GM10248 (cell line): ENCODE measurements at regions not wholly inside any gene's neighbourhood (a gene's known extent, or its start where the extent isn't known, plus 50 kb on each side); places are given as distances from the start of the nearest gene placed in this dataset.
"Not testable (repeated sequence)": the region's sequence is repeated elsewhere in the genome, so short reads cannot be mapped to it uniquely, and the experiment has no call there.

Experiments
- CTCF ChIA-PET: fragments of 300-600 bp; sonication (Branson Sonifier 250); formaldehyde crosslinking; extraction: SDS; loops from one replicate; lab custom pipeline; 2021; ENCODE audit warnings: antibody characterized with exemption; lab: Yijun Ruan, JAX
- POLR2A ChIA-PET: fragments of 350-650 bp; sonication (Branson Sonifier 250); formaldehyde crosslinking; extraction: SDS; loops from one replicate; lab custom pipeline; 2020; ENCODE audit warnings: antibody characterized with exemption; lab: Yijun Ruan, JAX
- DNase-seq: peaks from one replicate; pipeline ENCODE4 v3.0.0; 2012; ENCODE audit errors: extremely low spot score
- CTCF ChIP-seq: IDR thresholded peaks from 2 replicates; pipeline ENCODE4 v1.5.1; 2012; ENCODE audit warnings: mild to moderate bottlenecking, low read depth; ENCODE audit errors: extremely low read depth, missing control alignments, control extremely low read depth

GRCh38 chr2:226282151-226282550, 517.5 kb downstream of the IRS1 start:
- no peak for TF ChIP-seq CTCF
- POLR2A ChIA-PET, result no interaction called here
- CTCF ChIA-PET, result no interaction called here

GRCh38 chr2:226280136-226280535, 519.5 kb downstream of the IRS1 start:
- DNase-seq, POLR2A ChIA-PET: not testable (repeated sequence)
- CTCF ChIA-PET, result interaction anchor here (1.0 kb wide), 1 partner anchor 9 kb away, joined by 3 read pairs; no protein-coding TSS in a partner anchor

More at GRCh38 chr2:226282151-226282550, 517.5 kb downstream of the IRS1 start:
- DNase-seq, result no peak

- DNase-seq, result no peak
- no peak for TF ChIP-seq CTCF
- ChIA-PET POLR2A (no interaction called here), CTCF (interaction anchor here (1.1 kb wide), 1 partner anchor 12 kb away, joined by 3 read pairs; no protein-coding TSS in a partner anchor)
These were observed 524.4 kb downstream of the IRS1 start for GRCh38 chr2:226275215-226275614.

GRCh38 chr2:226274143-226274542, 525.5 kb downstream of the IRS1 start:
- TF ChIP-seq CTCF, result no peak
- ChIA-PET POLR2A (no interaction called here), CTCF (interaction anchor here (1.1 kb wide), 1 partner anchor 13 kb away, joined by 3 read pairs; no protein-coding TSS in a partner anchor)
- DNase-seq, result no peak

- no peak for DNase-seq
- POLR2A ChIA-PET, result no interaction called here
- TF ChIP-seq CTCF, result no peak
- CTCF ChIA-PET, result no interaction called here
These were observed 526.2 kb downstream of the IRS1 start for GRCh38 chr2:226273440-226273839.

- POLR2A ChIA-PET, result no interaction called here
These were observed 527.2 kb downstream of the IRS1 start for GRCh38 chr2:226272435-226272834.

More at GRCh38 chr2:226272435-226272834, 527.2 kb downstream of the IRS1 start:
- no peak for TF ChIP-seq CTCF
- DNase-seq, result no peak
- CTCF ChIA-PET, result no interaction called here
